Jurkat, Clone E6-1 (cell line): ENCODE measurements at regions not wholly inside any gene's neighbourhood (a gene's known extent, or its start where the extent isn't known, plus 50 kb on each side); places are given as distances from the start of the nearest gene placed in this dataset.
"Not testable (repeated sequence)": the region's sequence is repeated elsewhere in the genome, so short reads cannot be mapped to it uniquely, and the experiment has no call there.

ENCODE experiments used
- DNase-seq: peaks from one replicate; pipeline ENCODE4 v3.0.0-alpha.2; 2011; ENCODE audit warnings: low read depth, low spot score
- H3K4me3 ChIP-seq: 2 replicates; pipeline ENCODE4 v1.5.1; 2011; ENCODE audit warnings: mild to moderate bottlenecking, low read length, control low read depth, moderate library complexity

DNA sequence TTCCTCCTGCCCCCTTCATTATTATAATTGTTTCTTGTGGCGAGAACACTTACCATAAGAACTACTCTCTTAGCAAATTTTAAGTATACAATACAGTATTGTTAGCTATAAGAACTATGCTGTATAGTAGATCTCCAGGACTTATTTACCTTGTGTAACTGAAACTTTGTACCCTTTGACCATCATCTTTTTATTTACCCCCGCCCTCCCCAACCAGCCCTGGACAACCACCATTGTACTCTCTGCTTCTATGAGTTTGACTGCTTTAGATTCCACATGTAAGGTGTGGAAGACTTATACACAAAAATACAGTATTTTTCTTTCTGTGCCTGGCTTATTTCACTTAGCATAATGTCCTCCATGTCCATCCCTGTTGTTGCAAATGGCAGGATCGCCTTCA is 161.1 kb downstream of the PHF8 start:
- no peak overlapping the region for H3K4me3 ChIP-seq
- DNase-seq, result no peak

- no peak for DNase-seq
- no peak overlapping the region for H3K4me3 ChIP-seq
Measured at GRCh38 chrX:53882331-53882730, 161.9 kb downstream of the PHF8 start.

- DNase-seq, H3K4me3 ChIP-seq: not testable (repeated sequence)
Measured at GRCh38 chrX:53880786-53881185, 163.5 kb downstream of the PHF8 start.

DNA sequence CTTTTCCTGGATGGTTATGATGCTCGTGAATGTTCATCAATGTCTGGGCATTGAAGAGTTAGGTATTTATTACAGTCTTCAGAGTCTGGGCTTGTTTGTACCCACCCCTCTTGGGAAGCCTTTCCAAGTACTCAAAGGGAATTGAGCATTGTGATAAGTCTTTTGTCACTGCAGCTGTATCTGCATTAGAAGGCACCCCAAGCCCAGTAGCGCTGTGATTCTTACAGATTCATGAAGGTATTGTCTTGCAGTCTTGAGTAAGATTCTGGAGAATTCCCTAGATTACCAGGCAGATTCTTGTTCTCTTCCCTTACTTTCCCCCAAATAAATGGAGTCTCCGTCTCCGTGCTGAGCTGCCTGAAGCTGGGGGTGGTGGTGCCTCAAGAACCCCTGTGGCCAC is 173.4 kb upstream of the HUWE1 start:
- no peak overlapping the region for H3K4me3 ChIP-seq
- no peak for DNase-seq

DNA sequence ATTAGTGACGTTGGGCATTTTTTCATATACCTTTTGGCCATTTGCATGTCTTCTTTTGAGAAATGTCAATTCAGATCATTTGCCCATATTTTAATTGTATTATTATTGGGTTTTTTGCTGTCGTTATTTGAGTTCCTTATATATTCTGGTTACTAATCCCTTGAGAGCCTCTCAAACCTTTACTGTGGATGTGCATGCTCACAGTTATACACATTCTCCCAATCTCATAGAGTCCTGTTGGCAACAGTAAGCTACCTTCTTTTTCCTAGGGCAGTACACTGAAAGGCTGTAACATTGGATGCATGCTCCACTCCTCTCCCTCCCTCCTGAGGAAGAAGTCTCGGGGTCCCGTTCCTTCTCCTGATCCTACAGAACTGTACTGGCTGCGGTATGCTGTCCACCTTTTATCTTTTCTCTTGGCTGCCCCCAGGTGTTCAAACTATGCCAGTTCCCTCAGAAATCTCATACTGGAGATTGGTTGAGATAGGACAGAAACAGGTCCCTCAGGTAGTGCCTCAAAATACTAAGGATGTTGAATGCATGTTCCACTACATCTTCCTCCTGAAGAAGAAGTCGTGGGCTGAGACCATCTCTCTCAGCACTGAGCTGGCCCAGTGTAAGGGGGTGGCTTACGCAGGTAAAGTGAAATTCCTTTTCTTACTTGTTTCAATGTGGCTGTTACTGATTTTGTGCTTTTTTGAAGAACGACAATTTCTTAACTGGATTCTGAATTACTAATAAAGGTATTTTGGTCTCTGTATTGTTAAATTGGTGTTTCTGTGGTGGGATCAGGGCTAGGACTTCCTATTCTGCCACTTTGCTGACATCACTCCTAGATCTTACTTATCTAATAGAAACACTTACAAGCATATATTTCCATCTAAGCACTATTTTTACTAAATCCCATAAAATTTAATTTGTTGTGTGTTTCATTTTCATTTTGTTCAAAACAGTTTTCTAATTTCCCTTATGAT is 145.4 kb upstream of the HUWE1 start:
- DNase-seq, result peak; percentile 35

DNA sequence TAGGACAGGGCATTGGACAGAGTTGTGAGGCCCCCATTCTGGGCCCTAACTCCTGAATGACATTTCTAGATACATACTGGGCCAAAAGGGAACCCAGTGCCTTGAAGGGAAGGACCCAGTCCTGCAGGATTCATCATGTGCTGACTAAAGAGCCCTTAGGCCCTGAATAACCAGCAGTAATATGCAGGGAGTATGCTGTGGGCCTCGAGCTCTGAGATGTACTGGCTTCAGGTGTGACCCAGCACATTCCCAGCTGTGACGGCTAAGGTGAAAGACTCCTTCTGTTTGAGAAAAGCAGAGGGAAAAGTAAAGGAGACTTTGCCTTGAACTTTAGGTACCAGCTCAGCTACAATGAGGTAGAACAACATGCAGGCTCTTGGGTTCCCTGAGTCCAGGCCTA is 138.2 kb upstream of the HUWE1 start:
- H3K4me3 ChIP-seq, result no peak overlapping the region
- no peak for DNase-seq

More for the DNA sequence above, 145.4 kb upstream of the HUWE1 start:
- no peak overlapping the region for H3K4me3 ChIP-seq

- H3K4me3 ChIP-seq, result not testable (repeated sequence)
Measured at GRCh38 chrX:53818115-53818514, 131.6 kb upstream of the HUWE1 start.

GRCh38 chrX:53817548-53817947 is 131.0 kb upstream of the HUWE1 start:
- no peak overlapping the region for H3K4me3 ChIP-seq
- no peak for DNase-seq

More at GRCh38 chrX:53818115-53818514, 131.6 kb upstream of the HUWE1 start:
- not testable (repeated sequence) for DNase-seq

GRCh38 chrX:53813670-53814440 is 127.3 kb upstream of the HUWE1 start:
- no peak overlapping the region for H3K4me3 ChIP-seq
- DNase-seq, result no peak

- no peak overlapping the region for H3K4me3 ChIP-seq
- DNase-seq, result no peak
Measured at GRCh38 chrX:53798281-53798680, 111.8 kb upstream of the HUWE1 start.

GRCh38 chrX:53795576-53795975 is 109.1 kb upstream of the HUWE1 start:
- DNase-seq, result no peak

DNA sequence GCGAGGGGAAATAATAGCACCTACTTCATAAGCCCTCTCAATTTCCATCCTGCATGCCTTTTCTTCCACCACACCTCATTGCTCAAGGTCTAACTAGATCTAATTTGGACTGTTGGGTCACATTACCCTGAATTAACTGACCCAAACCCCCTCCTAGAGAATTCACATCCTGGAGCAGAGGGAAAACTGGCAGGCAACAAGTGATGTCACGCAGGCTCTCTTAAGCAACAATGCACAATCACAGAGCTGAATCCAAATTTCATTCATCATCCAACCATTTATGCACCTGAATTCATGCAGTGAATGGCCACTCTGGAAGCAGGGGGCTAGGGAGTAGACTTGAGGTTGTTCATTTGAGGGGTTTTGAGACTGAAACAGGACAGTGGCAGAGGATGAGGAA is 107.7 kb upstream of the HUWE1 start:
- DNase-seq, result no peak
- H3K4me3 ChIP-seq, result no peak overlapping the region

More at GRCh38 chrX:53795576-53795975, 109.1 kb upstream of the HUWE1 start:
- no peak overlapping the region for H3K4me3 ChIP-seq

DNA sequence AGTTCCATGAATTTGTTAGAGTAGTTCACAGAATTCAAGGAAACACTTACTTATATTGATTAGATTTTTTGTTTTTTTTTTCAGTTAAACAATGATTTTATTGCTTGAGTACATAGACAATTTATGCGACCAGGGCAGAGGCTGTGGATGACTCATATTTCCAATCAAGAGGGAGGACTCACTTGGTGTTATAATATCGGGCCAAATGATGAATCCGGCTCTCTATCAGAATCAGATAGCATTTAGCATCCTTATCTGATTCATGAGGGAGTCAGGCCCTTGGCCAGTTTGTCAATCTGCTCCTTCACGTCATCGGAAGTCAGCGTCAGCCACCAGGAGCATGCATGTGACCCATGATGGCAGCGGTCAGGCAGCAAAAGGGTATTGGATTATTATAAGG is 82.3 kb upstream of the HUWE1 start:
- no peak for DNase-seq

GRCh38 chrX:53768451-53768850 is 81.9 kb upstream of the HUWE1 start:
- no peak for DNase-seq
- H3K4me3 ChIP-seq, result no peak overlapping the region

More for the DNA sequence above, 82.3 kb upstream of the HUWE1 start:
- no peak overlapping the region for H3K4me3 ChIP-seq

GRCh38 chrX:53767544-53767943 is 81.0 kb upstream of the HUWE1 start:
- H3K4me3 ChIP-seq, result no peak overlapping the region
- DNase-seq, result no peak

DNA sequence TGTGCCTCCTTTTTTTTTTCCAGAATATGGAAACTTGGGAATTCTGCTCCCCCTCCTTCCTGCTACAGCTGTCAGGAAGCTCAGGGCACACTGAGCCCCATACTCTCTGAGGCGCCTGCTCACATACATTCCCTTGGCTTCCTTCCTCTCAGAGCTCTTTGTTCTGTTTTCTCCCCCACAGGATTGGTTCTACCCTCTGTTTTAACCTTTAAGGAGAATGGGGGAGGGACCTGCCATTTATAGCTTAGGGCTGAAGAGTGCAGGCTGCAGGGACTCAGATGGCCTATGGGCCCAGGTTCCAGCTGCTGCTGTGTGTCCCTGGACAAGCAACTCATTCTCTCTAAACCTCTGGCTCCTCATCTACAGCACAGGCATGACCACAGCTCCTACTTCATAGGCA is 70.7 kb upstream of the HUWE1 start:
- not testable (repeated sequence) for H3K4me3 ChIP-seq
- DNase-seq, result peak; percentile 21

DNA sequence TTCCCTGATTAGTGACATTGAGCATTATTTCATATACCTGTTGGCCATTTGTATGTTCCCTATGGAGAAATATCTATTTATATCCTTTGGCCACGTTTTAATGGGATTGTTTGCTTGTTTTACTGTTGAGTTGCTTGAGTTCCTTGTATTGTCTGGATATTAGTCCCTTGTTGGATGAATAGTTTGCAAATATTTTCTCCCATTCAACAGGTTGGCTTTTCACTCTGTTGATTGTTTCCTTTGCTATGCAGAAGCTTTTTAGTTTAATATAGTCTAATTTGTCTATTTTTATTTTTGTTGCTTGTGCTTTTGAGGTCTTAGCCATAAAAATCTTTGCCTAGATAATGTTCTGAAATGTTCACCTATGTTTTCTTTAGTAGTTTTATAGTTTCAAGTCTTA is 60.2 kb upstream of the HUWE1 start:
- no peak overlapping the region for H3K4me3 ChIP-seq
- DNase-seq, result no peak

DNA sequence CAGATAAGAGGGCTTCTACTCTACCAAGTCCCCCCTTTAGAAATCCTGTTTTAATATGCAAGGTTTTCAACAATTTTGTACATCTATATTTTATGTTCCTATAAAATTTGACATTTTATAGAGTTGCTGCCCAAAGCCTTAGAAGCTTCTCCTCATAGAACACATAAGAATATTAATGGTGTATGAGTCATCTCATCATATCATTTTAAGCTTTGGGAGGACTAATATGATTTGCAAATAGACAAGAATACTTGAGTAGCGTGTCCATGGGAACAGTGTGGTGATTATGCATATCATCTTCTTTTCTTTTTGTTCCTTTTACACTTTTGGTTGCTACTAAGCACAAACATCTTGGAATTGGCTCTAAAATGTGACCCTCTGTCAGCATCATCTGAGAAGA is 56.7 kb upstream of the HUWE1 start:
- H3K4me3 ChIP-seq, result no peak overlapping the region
- no peak for DNase-seq

GRCh38 chrX:53738370-53738906 is 51.9 kb upstream of the HUWE1 start:
- DNase-seq, result no peak
- no peak overlapping the region for H3K4me3 ChIP-seq
